K562 (cell line): ENCODE measurements at regions not wholly inside any gene's neighbourhood (a gene's known extent, or its start where the extent isn't known, plus 50 kb on each side); places are given as distances from the start of the nearest gene placed in this dataset.

Source experiments
- BCL6 ChIP-seq: fragments of 250-450 bp; sonication (Bioruptor Pico); IDR thresholded peaks from 2 replicates; pipeline ENCODE4 v1.4.0; 2020
- BRF2 ChIP-seq: IDR thresholded peaks from 3 replicates; pipeline ENCODE4 v1.6.1; 2011; ENCODE audit warnings: borderline replicate concordance, mild to moderate bottlenecking; ENCODE audit not compliant: insufficient read length, insufficient read depth
- CEBPB ChIP-seq: fragments of 450-650 bp; IDR thresholded peaks from 2 replicates; pipeline ENCODE4 v1.6.1; 2016; ENCODE audit warnings: missing genetic modification characterization, missing compliant biosample characterization
- DLX4 ChIP-seq: fragments of 250-450 bp; sonication (Bioruptor Pico); IDR thresholded peaks from 2 replicates; pipeline ENCODE4 v1.6.1; 2021; ENCODE audit warnings: mild to moderate bottlenecking
- DMBX1 ChIP-seq: fragments of 250-450 bp; sonication (Bioruptor Pico); IDR thresholded peaks from 2 replicates; pipeline ENCODE4 v1.8.0; 2022; ENCODE audit warnings: inconsistent platforms, mild to moderate bottlenecking, moderate library complexity, borderline replicate concordance
- HDAC3 ChIP-seq: fragments of 450-650 bp; IDR thresholded peaks from 2 replicates; pipeline ENCODE4 v1.6.1; 2018; ENCODE audit warnings: borderline replicate concordance, mild to moderate bottlenecking, moderate library complexity; ENCODE audit not compliant: partially characterized antibody
- KLF16 ChIP-seq: IDR thresholded peaks from 2 replicates; pipeline ENCODE4 v1.6.1; 2016; ENCODE audit warnings: antibody characterized with exemption
- MYBL2 ChIP-seq, 2 experiments: fragments of 450-650 bp in 1 of 2; sonication (generic) in 1 of 2; formaldehyde crosslinking in 1 of 2; IDR thresholded peaks; 2 replicates each; pipeline versions ENCODE4 v1.6.1 to v1.8.1; 2017 to 2022; ENCODE audit warnings: borderline replicate concordance in 1 of 2, inconsistent platforms in 1 of 2, low read depth in 1 of 2, mild to moderate bottlenecking in 1 of 2, missing genetic modification reagents in 1 of 2, moderate library complexity in 1 of 2
- PCBP1 ChIP-seq: fragments of 200-400 bp; formaldehyde crosslinking; IDR thresholded peaks from 2 replicates; pipeline ENCODE4 v1.6.1; 2018; ENCODE audit warnings: mild to moderate bottlenecking, low read depth, low read length; ENCODE audit not compliant: poor library complexity, severe bottlenecking
- SMAD4 ChIP-seq: fragments of 250-450 bp; sonication (Bioruptor Pico); conservative IDR thresholded peaks from 2 replicates; pipeline ENCODE4 v1.8.0; 2021; ENCODE audit warnings: inconsistent platforms, mild to moderate bottlenecking, moderate library complexity
- SMARCC2 ChIP-seq: fragments of 450-650 bp; IDR thresholded peaks from 2 replicates; pipeline ENCODE4 v1.6.1; 2017; ENCODE audit warnings: antibody characterized with exemption, moderate library complexity, mild to moderate bottlenecking, low read depth
- SMC3 ChIP-seq: conservative IDR thresholded peaks from 2 replicates; pipeline ENCODE4 v1.6.1; 2011; ENCODE audit warnings: low read depth, low read length, improper control_type of control experiment; ENCODE audit not compliant: insufficient read depth
- TEAD1 ChIP-seq, 2 experiments: fragments of 450-650 bp in 1 of 2; sonication (generic) in 1 of 2; formaldehyde crosslinking; IDR thresholded peaks; 2 replicates each; pipeline versions ENCODE4 v1.4.0 to v1.8.0; 2020 to 2022; ENCODE audit warnings: mild to moderate bottlenecking in 2 of 2, missing genetic modification reagents in 1 of 2
- TSHZ1 ChIP-seq: fragments of 250-450 bp; sonication (Bioruptor Pico); IDR thresholded peaks from 2 replicates; pipeline ENCODE4 v1.4.0; 2020; ENCODE audit warnings: mild to moderate bottlenecking, moderate library complexity
- YBX1 ChIP-seq: fragments of 450-650 bp; IDR thresholded peaks from 2 replicates; pipeline ENCODE4 v1.7.1; 2016; ENCODE audit warnings: mild to moderate bottlenecking
- ZNF146 ChIP-seq: IDR thresholded peaks from one replicate; pipeline ENCODE4 v1.6.1; 2018; ENCODE audit warnings: missing compliant biosample characterization; ENCODE audit not compliant: unreplicated experiment
- ZSCAN29 ChIP-seq: fragments of 450-650 bp; IDR thresholded peaks from 2 replicates; pipeline ENCODE4 v1.6.1; 2017
- TF ChIP-seq, protein P1 (sequence below): IDR thresholded peaks from 2 replicates; pipeline ENCODE4 v1.6.1; 2016; ENCODE audit warnings: missing genetic modification characterization, missing compliant biosample characterization
- TF ChIP-seq, protein P2 (sequence below): fragments of 250-450 bp; sonication (Bioruptor Pico); IDR thresholded peaks from 2 replicates; pipeline ENCODE4 v1.4.0; 2020; ENCODE audit warnings: mild to moderate bottlenecking, moderate library complexity

DNA sequence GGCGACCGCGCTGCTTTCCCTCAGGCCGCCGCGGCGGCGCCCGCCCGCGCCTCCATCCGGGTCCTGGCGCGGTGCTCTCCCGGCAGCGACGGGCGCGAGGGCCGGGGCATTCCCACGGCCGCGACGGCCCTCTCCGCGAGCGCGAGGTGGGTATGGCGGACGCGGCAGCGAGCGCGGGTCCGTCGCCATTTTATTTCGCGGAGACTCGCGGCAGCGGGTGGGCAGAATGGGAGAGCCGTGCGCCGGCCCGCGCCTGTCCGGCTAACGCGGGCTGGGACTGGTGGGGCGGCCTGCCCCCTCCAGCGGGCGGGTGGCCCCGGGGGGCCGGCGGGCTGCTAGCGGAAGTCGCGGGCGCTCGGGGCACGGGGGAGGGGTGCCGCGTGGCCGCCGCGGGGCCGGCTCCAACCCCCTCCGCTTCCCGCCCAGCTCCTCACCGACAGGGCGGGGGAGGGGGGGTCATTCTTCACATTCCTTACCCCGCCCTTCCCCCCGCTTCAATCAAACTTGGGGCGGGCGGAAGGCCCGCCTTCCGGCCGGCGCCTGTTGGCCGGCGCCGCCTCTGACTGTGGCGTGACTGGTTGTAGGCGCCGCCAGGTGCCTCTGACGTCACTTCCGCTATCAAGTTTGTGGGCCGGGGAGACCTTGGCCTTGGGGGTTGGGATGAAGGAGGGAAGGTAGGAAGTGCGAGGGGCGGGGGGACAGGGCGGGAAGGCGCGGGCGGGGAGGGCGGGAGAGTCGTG is 82.1 kb downstream of the PTPDC1 start (continued):
- TF ChIP-seq, protein P1, sequence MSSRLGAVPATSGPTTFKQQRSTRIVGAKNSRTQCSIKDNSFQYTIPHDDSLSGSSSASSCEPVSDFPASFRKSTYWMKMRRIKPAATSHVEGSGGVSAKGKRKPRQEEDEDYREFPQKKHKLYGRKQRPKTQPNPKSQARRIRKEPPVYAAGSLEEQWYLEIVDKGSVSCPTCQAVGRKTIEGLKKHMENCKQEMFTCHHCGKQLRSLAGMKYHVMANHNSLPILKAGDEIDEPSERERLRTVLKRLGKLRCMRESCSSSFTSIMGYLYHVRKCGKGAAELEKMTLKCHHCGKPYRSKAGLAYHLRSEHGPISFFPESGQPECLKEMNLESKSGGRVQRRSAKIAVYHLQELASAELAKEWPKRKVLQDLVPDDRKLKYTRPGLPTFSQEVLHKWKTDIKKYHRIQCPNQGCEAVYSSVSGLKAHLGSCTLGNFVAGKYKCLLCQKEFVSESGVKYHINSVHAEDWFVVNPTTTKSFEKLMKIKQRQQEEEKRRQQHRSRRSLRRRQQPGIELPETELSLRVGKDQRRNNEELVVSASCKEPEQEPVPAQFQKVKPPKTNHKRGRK (tag) = no peak
- TF ChIP-seq ZSCAN29 (0 out of 2 replicates have a peak, but pooled peaks have one; percentile 32), ZNF146 (no peak), BCL6 (no peak), DLX4 (CRISPR knock-in tag) (no peak), SMAD4 (CRISPR knock-in tag) (no peak; the same call in 1 of the 2 replicates), BRF2 (no peak), SMC3 (no peak), PCBP1 (peak; percentile 97), SMARCC2 (no peak; the same call in 1 of the 2 replicates), KLF16 (no peak; the same call in 1 of the 2 replicates), CEBPB (tag) (no peak), TSHZ1 (no peak), DMBX1 (CRISPR knock-in tag) (0 out of 2 replicates have a peak, but pooled peaks have one; percentile 50), YBX1 (no peak), HDAC3 (no peak), TEAD1 (CRISPR knock-in tag; IDR thresholded peaks at IDR 0.05) (peak; percentile 97 to 99), MYBL2 (IDR thresholded peaks at IDR 0.05; ENCODE audit: low read depth) (no peak), MYBL2 (CRISPR knock-in tag; IDR thresholded peaks at IDR 0.05; ENCODE audit: borderline replicate concordance) (no peak)
- TF ChIP-seq, protein P2, sequence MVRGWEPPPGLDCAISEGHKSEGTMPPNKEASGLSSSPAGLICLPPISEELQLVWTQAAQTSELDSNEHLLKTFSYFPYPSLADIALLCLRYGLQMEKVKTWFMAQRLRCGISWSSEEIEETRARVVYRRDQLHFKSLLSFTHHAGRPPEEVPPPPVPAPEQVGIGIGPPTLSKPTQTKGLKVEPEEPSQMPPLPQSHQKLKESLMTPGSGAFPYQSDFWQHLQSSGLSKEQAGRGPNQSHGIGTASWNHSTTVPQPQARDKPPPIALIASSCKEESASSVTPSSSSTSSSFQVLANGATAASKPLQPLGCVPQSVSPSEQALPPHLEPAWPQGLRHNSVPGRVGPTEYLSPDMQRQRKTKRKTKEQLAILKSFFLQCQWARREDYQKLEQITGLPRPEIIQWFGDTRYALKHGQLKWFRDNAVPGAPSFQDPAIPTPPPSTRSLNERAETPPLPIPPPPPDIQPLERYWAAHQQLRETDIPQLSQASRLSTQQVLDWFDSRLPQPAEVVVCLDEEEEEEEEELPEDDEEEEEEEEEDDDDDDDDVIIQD (CRISPR knock-in tag) = no peak
